Stimulated activated CD4-positive, alpha-beta T cell treated with anti-CD3 and anti-CD28 coated beads, TNF-alpha, amount 100 ng/mL, for 4 hours (primary cell): ENCODE measurements at regions not wholly inside any gene's neighbourhood (a gene's known extent, or its start where the extent isn't known, plus 50 kb on each side); places are given as distances from the start of the nearest gene placed in this dataset.

Experiments used
- DNase-seq, 3 experiments: peaks; one replicate each; pipeline ENCODE4 v3.0.0-alpha.2; 2020; ENCODE audit warnings: low read depth in 3 of 3

GRCh38 chr13:34465423-34465922 is 476.6 kb upstream of the NBEA start:
- no peak for DNase-seq

GRCh38 chr13:34466301-34466700 is 475.8 kb upstream of the NBEA start:
- no peak for DNase-seq

GRCh38 chr13:34467450-34468083 is 474.5 kb upstream of the NBEA start:
- no peak for DNase-seq

- DNase-seq: no peak
These were observed 472.7 kb upstream of the NBEA start for GRCh38 chr13:34469196-34469986.

- no peak for DNase-seq
These were observed 467.7 kb upstream of the NBEA start for GRCh38 chr13:34474187-34474868.

- DNase-seq: no peak
These were observed 463.7 kb upstream of the NBEA start for GRCh38 chr13:34478376-34478775.

GRCh38 chr13:34502011-34502410 is 440.1 kb upstream of the NBEA start:
- DNase-seq: no peak

- DNase-seq: no peak
These were observed 439.4 kb upstream of the NBEA start for GRCh38 chr13:34502621-34503020.

- DNase-seq: no peak
These were observed 435.3 kb upstream of the NBEA start for GRCh38 chr13:34506796-34507195.

GRCh38 chr13:34507630-34508029 is 434.4 kb upstream of the NBEA start:
- no peak for DNase-seq

- no peak for DNase-seq
These were observed 429.3 kb upstream of the NBEA start for GRCh38 chr13:34512817-34513216.

- no peak for DNase-seq
These were observed 428.5 kb upstream of the NBEA start for GRCh38 chr13:34513526-34513925.

GRCh38 chr13:34515201-34515600 is 426.9 kb upstream of the NBEA start:
- no peak for DNase-seq

GRCh38 chr13:34521171-34521570 is 420.9 kb upstream of the NBEA start:
- no peak for DNase-seq

GRCh38 chr13:34522808-34523207 is 419.3 kb upstream of the NBEA start:
- DNase-seq: no peak

GRCh38 chr13:34523406-34523805 is 418.7 kb upstream of the NBEA start:
- DNase-seq: no peak

GRCh38 chr13:34533941-34534340 is 408.1 kb upstream of the NBEA start:
- no peak for DNase-seq

- DNase-seq: no peak
These were observed 399.7 kb upstream of the NBEA start for GRCh38 chr13:34542321-34542720.

- no peak for DNase-seq
These were observed 398.2 kb upstream of the NBEA start for GRCh38 chr13:34543836-34544235.

- no peak for DNase-seq
These were observed 396.6 kb upstream of the NBEA start for GRCh38 chr13:34545461-34545860.

- DNase-seq: no peak
These were observed 395.5 kb upstream of the NBEA start for GRCh38 chr13:34546344-34547250.

- DNase-seq: no peak
These were observed 394.1 kb upstream of the NBEA start for GRCh38 chr13:34547929-34548328.
